BE2C (cell line): ENCODE measurements at regions not wholly inside any gene's neighbourhood (a gene's known extent, or its start where the extent isn't known, plus 50 kb on each side); places are given as distances from the start of the nearest gene placed in this dataset.

Experiments used
- DNase-seq: peaks from one replicate; pipeline ENCODE4 v3.0.0-alpha.2; 2020
- H3K27me3 ChIP-seq: fragments of 250-450 bp; sonication (Bioruptor Pico); 2 replicates; pipeline ENCODE4 v1.5.1; 2020; ENCODE audit warnings: mild to moderate bottlenecking
- H3K36me3 ChIP-seq: fragments of 250-450 bp; sonication (Bioruptor Pico); 2 replicates; pipeline ENCODE4 v1.5.1; 2020; ENCODE audit warnings: mild to moderate bottlenecking
- H3K4me1 ChIP-seq: fragments of 250-450 bp; sonication (Bioruptor Pico); 2 replicates; pipeline ENCODE4 v1.5.1; 2020
- H3K4me3 ChIP-seq: 2 replicates; pipeline ENCODE4 v1.5.1; 2011; ENCODE audit warnings: low read depth, low read length
- H3K9me3 ChIP-seq: fragments of 250-450 bp; sonication (Bioruptor Pico); 2 replicates; pipeline ENCODE4 v1.5.1; 2020
- CTCF ChIP-seq: IDR thresholded peaks from 2 replicates; pipeline ENCODE4 v1.5.1; 2012; ENCODE audit warnings: mild to moderate bottlenecking, low read depth, low read length

- no peaks in the 10 kb centered on the region for H3K4me1 ChIP-seq
- no peak overlapping the region for H3K4me3 ChIP-seq
- no peaks in the 10 kb centered on the region for H3K9me3 ChIP-seq
- no peaks in the 10 kb centered on the region for H3K36me3 ChIP-seq
- TF ChIP-seq CTCF: no peak
- no peaks in the 10 kb centered on the region for H3K27me3 ChIP-seq
- DNase-seq: no peak
Measured at GRCh38 chr5:77832166-77832770, 56.1 kb upstream of the TBCA start.

- H3K36me3 ChIP-seq: no peaks in the 10 kb centered on the region
- no peaks in the 10 kb centered on the region for H3K27me3 ChIP-seq
- DNase-seq: no peak
- TF ChIP-seq CTCF: peak; percentile 26; the same call in 1 of the 2 replicates
- no peaks in the 10 kb centered on the region for H3K9me3 ChIP-seq
- H3K4me3 ChIP-seq: no peak overlapping the region
- H3K4me1 ChIP-seq: no peaks in the 10 kb centered on the region
Measured at GRCh38 chr5:77828445-77828844, 52.3 kb upstream of the TBCA start.
